RCC 7860 (cell line): ENCODE measurements at regions not wholly inside any gene's neighbourhood (a gene's known extent, or its start where the extent isn't known, plus 50 kb on each side); places are given as distances from the start of the nearest gene placed in this dataset.
"Not testable (repeated sequence)": the region's sequence is repeated elsewhere in the genome, so short reads cannot be mapped to it uniquely, and the experiment has no call there.

Experiments
- DNase-seq: peaks from one replicate; pipeline ENCODE4 v3.0.0-alpha.2; 2015; ENCODE audit warnings: low spot score
- FAIRE-seq: peaks from 2 replicates; lab custom pipeline; 2012; peaks lifted over from hg19 to GRCh38; lab: Jason Lieb, UNC

DNA sequence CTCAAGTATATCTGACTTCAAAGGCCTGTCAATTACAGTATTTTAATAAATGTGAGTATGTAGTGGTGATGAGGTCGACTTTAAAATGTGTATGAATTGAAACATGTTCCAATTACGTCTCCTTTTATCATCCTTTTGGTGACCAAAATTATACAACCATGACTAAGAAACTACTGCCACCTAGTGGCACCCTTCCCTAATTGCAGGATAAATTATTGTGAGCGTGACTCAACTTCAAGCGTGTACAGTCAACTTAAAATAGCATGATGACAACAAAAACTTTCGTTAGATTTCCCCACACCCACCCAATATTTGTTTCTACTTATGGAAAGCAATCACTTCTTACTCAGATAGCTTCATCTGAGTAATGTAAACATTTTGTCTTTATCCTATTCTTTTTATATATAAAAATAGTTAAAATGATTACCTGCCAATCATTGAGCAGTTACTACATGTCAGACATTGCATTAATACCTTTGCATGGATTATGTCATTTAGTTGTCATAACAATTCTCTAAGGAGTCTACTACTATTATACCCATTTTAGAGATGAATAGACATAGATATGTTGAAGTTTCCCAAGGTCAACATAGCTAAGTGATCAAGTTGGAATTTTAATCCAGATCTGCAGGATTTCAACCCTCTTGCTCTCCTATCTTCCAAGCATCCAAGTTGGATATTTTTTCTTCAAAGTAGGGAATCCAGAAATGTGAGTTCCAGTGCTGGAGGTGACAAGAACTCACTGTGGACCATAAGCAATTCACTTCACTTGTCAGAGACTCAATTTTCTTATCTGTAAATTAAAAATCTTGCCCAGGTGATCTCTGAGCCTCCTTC is 106.0 kb downstream of the MEX3B start:
- DNase-seq = peak; percentile 53
- FAIRE-seq = peak; percentile 71

- FAIRE-seq = no peak
- DNase-seq = no peak
These were observed 108.6 kb downstream of the MEX3B start for GRCh38 chr15:81937189-81937588.

GRCh38 chr15:81930582-81931369 is 115.0 kb downstream of the MEX3B start:
- no peak for DNase-seq
- no peak for FAIRE-seq

DNA sequence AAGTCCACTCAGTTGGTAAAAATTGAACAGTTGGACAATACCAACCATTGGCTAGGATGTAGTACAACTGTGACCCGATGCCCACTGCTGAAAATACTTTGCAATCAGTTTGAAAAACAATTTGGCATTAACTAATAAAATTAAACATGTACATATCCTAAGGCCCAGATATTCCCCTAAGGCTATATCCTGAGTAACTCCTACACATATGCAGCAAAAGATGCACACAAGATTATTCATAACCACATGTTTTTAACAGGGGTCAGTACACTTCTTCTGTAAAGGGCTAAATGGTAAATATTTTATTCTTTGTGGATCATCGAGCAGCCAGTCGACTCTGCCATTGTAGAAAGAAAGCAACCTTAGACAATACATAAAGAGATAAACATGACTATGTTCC is 116.3 kb downstream of the MEX3B start:
- FAIRE-seq (no peak), DNase-seq (no peak)

- FAIRE-seq = no peak
- no peak for DNase-seq
These were observed 118.8 kb downstream of the MEX3B start for GRCh38 chr15:81926981-81927380.

DNA sequence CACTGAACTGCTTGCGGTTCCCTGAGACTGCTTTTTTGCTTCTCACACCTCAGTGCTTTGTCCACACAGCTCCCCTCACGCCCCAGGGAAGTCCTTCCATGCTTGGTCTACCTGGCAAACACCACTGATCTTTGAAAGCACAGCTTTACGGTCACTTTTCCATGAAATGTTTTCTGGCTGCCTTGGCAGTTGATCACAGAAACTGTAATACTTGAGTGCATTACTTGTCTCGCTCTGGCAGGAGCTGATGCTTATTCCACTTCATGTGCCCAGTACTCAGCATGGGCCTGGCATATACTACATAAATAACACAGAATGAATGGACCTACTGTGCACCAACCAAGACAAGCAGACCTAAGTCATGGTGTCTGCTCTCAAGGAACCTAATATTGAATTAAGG is 121.1 kb downstream of the MEX3B start:
- DNase-seq (no peak), FAIRE-seq (no peak)

- DNase-seq = no peak
- no peak for FAIRE-seq
These were observed 122.1 kb downstream of the MEX3B start for GRCh38 chr15:81923561-81924350.

DNA sequence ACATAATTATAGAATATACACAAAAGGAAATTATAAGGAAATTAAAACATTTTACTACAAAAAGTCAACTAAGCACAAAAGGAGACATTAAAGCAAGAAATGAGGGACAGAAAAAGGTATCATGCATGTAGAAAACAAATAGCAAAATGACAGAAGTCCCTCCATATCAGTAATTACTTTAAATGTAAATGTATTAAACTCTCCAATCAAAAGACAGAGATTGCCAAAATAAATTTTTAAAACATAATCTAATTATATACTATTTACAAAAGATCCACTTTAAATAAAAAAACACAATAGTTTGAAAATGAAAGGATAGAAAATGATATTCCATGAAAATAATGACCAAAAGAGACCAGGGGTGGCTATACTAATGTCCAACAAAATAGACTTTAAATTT is 123.7 kb downstream of the MEX3B start:
- FAIRE-seq = no peak
- DNase-seq = no peak

GRCh38 chr15:81921163-81921562 is 124.7 kb downstream of the MEX3B start:
- FAIRE-seq (no peak), DNase-seq (no peak)

- not testable (repeated sequence) for FAIRE-seq
These were observed 127.1 kb downstream of the MEX3B start for GRCh38 chr15:81918767-81919166.

DNA sequence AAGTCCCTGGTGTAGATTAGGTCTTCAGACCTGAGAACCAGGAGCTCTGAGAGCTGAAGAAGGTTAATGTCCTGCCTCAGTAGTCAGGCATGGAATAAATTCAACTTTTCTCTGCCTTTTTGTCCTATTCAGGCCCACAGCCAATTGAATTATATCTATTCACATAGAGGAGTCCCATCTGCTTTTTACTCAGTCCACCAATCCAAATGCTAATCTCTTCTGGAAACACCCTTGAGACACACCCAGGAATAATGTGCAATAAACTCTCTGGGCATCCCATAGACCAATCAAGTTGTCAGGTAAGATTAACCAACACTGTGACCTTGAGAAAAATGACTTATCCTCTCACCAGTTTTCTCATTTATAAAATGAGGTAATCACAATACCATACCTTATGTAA is 129.4 kb downstream of the MEX3B start:
- DNase-seq (no peak), FAIRE-seq (no peak)

More at GRCh38 chr15:81918767-81919166, 127.1 kb downstream of the MEX3B start:
- not testable (repeated sequence) for DNase-seq

- no peak for FAIRE-seq
- no peak for DNase-seq
These were observed 129.8 kb downstream of the MEX3B start for GRCh38 chr15:81915990-81916389.

- FAIRE-seq (no peak), DNase-seq (no peak)
These were observed 131.0 kb downstream of the MEX3B start for GRCh38 chr15:81914734-81915256.

DNA sequence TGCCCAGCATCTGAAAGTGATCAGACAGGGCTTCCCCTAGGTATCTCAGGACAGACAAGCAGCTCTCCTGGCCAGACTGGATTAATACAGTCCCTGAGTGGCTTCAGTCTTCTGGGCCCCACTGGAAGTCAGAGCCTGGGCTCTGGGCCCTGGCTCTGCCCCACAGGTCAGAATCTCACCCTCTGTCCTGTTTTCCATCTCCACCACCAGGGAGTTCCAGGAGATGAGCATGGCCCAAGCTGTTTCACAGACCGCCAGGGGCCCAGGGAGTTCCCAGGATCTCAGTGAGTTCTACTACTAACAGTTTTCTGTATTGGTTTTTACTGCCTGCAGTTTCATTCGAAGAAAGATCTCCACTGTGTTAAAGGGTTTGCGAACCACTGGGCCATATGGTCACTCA is 131.5 kb downstream of the MEX3B start:
- no peak for FAIRE-seq
- no peak for DNase-seq

- DNase-seq = no peak
- FAIRE-seq = no peak
These were observed 134.5 kb downstream of the MEX3B start for GRCh38 chr15:81911022-81911971.

- DNase-seq (no peak), FAIRE-seq (no peak)
These were observed 135.3 kb downstream of the MEX3B start for GRCh38 chr15:81910355-81911021.

DNA sequence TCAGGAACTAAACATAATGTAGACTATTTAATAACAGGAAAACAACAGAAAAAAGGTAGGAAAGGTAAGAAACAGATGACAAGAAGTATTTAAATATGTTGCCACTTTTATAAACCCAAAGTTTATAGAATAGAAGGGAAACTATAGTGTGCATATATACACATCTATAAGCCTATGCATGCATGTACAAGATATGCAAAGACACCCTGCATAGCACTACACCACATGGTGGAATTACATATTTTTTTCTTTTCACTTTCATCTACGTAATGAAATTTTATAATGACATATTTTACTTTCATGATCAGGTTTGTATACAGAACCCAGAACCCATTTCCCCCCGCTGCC is 136.8 kb downstream of the MEX3B start:
- FAIRE-seq = no peak
- DNase-seq = no peak

DNA sequence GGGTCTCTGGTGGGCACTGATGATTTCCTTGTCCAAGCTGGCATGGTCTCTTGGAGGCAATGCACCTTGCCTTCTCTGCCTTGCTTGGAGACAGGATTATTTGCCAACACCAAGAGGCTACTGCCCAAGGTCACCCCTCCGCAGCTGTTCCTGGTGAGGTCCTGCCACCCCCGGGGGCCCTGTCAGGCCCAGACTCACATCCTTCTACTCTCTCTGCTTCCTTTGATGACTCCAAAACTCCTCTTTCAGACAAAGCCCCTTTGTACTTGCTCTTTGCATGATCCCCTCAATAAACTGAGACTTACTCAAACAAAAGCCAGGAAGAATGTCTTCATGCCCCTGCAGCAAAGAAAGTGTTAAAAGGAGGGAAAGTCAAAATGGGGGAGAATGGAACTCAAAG is 137.7 kb downstream of the MEX3B start:
- FAIRE-seq (no peak), DNase-seq (no peak)

- no peak for DNase-seq
- no peak for FAIRE-seq
These were observed 138.3 kb downstream of the MEX3B start for GRCh38 chr15:81907521-81907920.
